Caco-2 (cell line): ENCODE measurements at regions not wholly inside any gene's neighbourhood (a gene's known extent, or its start where the extent isn't known, plus 50 kb on each side); places are given as distances from the start of the nearest gene placed in this dataset.

Experiments
- BruUV-seq: library from RNA; stranded (reverse); fragments of 400-500 nt; replicated peaks from 2 replicates; lab custom pipeline; 2021; lab: Mats Ljungman, UMichigan
- CTCF ChIA-PET: fragments of 300-600 bp; sonication (Branson Sonifier 250); formaldehyde crosslinking; loops from one replicate; lab custom pipeline; 2022; ENCODE audit warnings: antibody characterized with exemption; lab: Charles Lee
- POLR2A ChIA-PET: fragments of 300-600 bp; sonication (Branson Sonifier 250); formaldehyde crosslinking; loops from one replicate; lab custom pipeline; 2022; ENCODE audit warnings: antibody characterized with exemption; lab: Charles Lee
- DNase-seq, 2 experiments: peaks; one replicate each; pipeline versions ENCODE4 v3.0.0 to v3.0.0-alpha.2; 2020 to 2022
- H3K27me3 ChIP-seq: replicated peaks from 2 replicates; pipeline ENCODE4 v1.6.0; 2011; ENCODE audit warnings: low read length; ENCODE audit not compliant: control insufficient read depth, insufficient read depth
- H3K36me3 ChIP-seq: 2 replicates; pipeline ENCODE4 v1.5.1; 2011; ENCODE audit warnings: low read length; ENCODE audit not compliant: control insufficient read depth, insufficient read depth
- H3K4me1 ChIP-seq: fragments of 250-450 bp; sonication (Bioruptor Pico); 2 replicates; pipeline ENCODE4 v1.5.1; 2020; ENCODE audit warnings: mild to moderate bottlenecking
- H3K4me3 ChIP-seq: 2 replicates; pipeline ENCODE4 v1.5.1; 2011; ENCODE audit warnings: low read depth, mild to moderate bottlenecking, control low read depth, low read length
- H3K9me3 ChIP-seq: fragments of 250-450 bp; sonication (Bioruptor Pico); 2 replicates; pipeline ENCODE4 v1.5.1; 2020; ENCODE audit warnings: mild to moderate bottlenecking, moderate library complexity
- H3K27ac Mint-ChIP-seq: one replicate; pipeline ENCODE4 v1.8.0; 2022; ENCODE audit warnings: mixed read lengths; ENCODE audit not compliant: unreplicated experiment
- H3K27me3 Mint-ChIP-seq: one replicate; pipeline ENCODE4 v1.8.0; 2022; ENCODE audit warnings: mixed read lengths; ENCODE audit not compliant: insufficient read depth, unreplicated experiment
- H3K36me3 Mint-ChIP-seq: one replicate; pipeline ENCODE4 v1.8.0; 2022; ENCODE audit warnings: mild to moderate bottlenecking, mixed read lengths; ENCODE audit not compliant: insufficient read depth, unreplicated experiment
- H3K4me1 Mint-ChIP-seq: one replicate; pipeline ENCODE4 v1.8.0; 2022; ENCODE audit warnings: low read depth, mixed read lengths; ENCODE audit not compliant: unreplicated experiment
- H3K4me3 Mint-ChIP-seq: one replicate; pipeline ENCODE4 v1.8.0; 2022; ENCODE audit warnings: mild to moderate bottlenecking, moderate library complexity, mixed read lengths; ENCODE audit not compliant: unreplicated experiment
- H3K9me3 Mint-ChIP-seq: one replicate; pipeline ENCODE4 v1.8.0; 2022; ENCODE audit warnings: mixed read lengths; ENCODE audit not compliant: unreplicated experiment
- intact Hi-C: fragments of 100-400 bp; cut with micrococcal nuclease; formaldehyde crosslinking; loops from one replicate; pipeline ENCODE4 v1.10.0; 2022; ENCODE audit not compliant: unreplicated experiment
- TF ChIP-seq, protein P1 (sequence below), 2 experiments: fragments of 200-600 bp in 1 of 2; IDR thresholded peaks; 1 replicate in 1 of 2; 2 replicates in 1 of 2; pipeline versions ENCODE4 v1.5.1 to v1.8.0; 2011 to 2022; ENCODE audit warnings: antibody characterized with exemption in 1 of 2, control low read depth in 1 of 2, inconsistent platforms in 1 of 2, low read depth in 1 of 2, low read length in 1 of 2, mild to moderate bottlenecking in 1 of 2, moderate library complexity in 1 of 2; ENCODE audit not compliant: insufficient read depth in 1 of 2, severe bottlenecking in 1 of 2, unreplicated experiment in 1 of 2

GRCh38 chr4:59058543-59058942 lies 1948.4 kb upstream of the IGFBP7 start:
- Histone ChIP-seq H3K4me3 (no peak overlapping the region), H3K4me1 (no peaks in the 10 kb centered on the region), H3K27me3 (no peaks in the 10 kb centered on the region), H3K36me3 (no peaks in the 10 kb centered on the region), H3K9me3 (no peaks in the 10 kb centered on the region)
- Mint-ChIP-seq H3K4me3 (no peak overlapping the region), H3K9me3 (no peaks in the 10 kb centered on the region), H3K4me1 (no peaks in the 10 kb centered on the region), H3K36me3 (no peaks in the 10 kb centered on the region), H3K27ac (no peak overlapping the region), H3K27me3 (peaks cover 2% of the 10 kb centered on the region)
- POLR2A ChIA-PET, result no interaction called here
- CTCF ChIA-PET, result no interaction called here
- DNase-seq, result no peak
- TF ChIP-seq, protein P1, sequence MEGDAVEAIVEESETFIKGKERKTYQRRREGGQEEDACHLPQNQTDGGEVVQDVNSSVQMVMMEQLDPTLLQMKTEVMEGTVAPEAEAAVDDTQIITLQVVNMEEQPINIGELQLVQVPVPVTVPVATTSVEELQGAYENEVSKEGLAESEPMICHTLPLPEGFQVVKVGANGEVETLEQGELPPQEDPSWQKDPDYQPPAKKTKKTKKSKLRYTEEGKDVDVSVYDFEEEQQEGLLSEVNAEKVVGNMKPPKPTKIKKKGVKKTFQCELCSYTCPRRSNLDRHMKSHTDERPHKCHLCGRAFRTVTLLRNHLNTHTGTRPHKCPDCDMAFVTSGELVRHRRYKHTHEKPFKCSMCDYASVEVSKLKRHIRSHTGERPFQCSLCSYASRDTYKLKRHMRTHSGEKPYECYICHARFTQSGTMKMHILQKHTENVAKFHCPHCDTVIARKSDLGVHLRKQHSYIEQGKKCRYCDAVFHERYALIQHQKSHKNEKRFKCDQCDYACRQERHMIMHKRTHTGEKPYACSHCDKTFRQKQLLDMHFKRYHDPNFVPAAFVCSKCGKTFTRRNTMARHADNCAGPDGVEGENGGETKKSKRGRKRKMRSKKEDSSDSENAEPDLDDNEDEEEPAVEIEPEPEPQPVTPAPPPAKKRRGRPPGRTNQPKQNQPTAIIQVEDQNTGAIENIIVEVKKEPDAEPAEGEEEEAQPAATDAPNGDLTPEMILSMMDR (IDR thresholded peaks at IDR 0.05; ENCODE audit: insufficient read depth in 1 of 2, low read depth in 1 of 2, low read length in 1 of 2, severe bottlenecking in 1 of 2, unreplicated experiment in 1 of 2), result no peak
- no TSS peak for BruUV-seq
- intact Hi-C loops, result no loop called here

DNA sequence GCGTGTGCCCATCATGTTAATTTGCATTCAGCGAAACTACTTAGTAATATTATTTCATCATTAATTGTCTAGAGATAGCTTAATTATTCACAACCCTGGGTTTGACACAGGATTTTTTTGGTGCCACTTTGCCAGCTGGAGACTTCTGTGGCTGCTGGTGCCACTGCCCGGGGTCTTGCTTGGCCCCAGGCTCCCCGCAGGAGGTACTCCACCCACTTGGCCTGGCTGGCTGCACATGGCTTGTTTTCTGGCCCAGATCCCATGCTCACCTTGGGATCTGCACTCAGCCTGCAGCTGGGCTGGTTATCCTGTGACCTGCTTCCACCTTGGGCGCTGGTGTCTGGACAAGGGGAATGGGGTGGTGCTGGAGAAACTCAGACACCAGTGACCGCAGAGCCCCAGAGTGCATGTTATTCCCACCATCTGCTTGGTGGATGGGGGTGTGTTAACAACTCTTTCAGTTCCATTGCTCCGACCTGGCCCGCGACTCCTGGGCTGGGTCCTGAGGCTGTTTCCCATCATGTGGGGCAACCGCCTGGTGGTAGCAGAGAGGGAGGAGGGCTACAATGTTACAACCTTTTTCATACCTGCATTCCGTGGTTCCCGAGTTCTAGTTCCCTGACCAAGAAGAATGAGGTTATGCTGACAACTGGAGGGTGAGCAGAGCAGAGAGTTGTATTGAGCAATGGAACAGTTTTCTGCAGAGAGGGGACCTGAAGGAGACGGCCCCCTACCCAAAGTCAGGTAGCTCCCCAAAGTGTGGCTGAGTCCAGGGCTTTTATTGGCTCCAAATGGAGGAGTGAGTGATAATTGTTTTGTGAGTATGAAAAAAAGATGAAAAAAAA lies 1950.0 kb upstream of the IGFBP7 start:
- ChIA-PET CTCF (no interaction called here), POLR2A (no interaction called here)
- Histone ChIP-seq H3K4me3 (no peak overlapping the region), H3K9me3 (no peaks in the 10 kb centered on the region), H3K36me3 (no peaks in the 10 kb centered on the region), H3K4me1 (no peaks in the 10 kb centered on the region), H3K27me3 (no peaks in the 10 kb centered on the region)
- DNase-seq, result no peak
- H3K27me3 Mint-ChIP-seq, result peaks cover 2% of the 10 kb centered on the region
- no TSS peak for BruUV-seq
- no peaks in the 10 kb centered on the region for H3K36me3 Mint-ChIP-seq
- TF ChIP-seq, protein P1 (IDR thresholded peaks at IDR 0.05; ENCODE audit: insufficient read depth in 1 of 2, low read depth in 1 of 2, low read length in 1 of 2, severe bottlenecking in 1 of 2, unreplicated experiment in 1 of 2), result no peak
- H3K27ac Mint-ChIP-seq, result no peak overlapping the region
- H3K4me3 Mint-ChIP-seq, result no peak overlapping the region
- no peaks in the 10 kb centered on the region for H3K9me3 Mint-ChIP-seq
- no peaks in the 10 kb centered on the region for H3K4me1 Mint-ChIP-seq
- intact Hi-C loops, result no loop called here

GRCh38 chr4:59060895-59061294 lies 1950.7 kb upstream of the IGFBP7 start:
- ChIA-PET POLR2A (no interaction called here), CTCF (no interaction called here)
- Histone ChIP-seq H3K27me3 (no peaks in the 10 kb centered on the region), H3K36me3 (no peaks in the 10 kb centered on the region), H3K4me1 (no peaks in the 10 kb centered on the region), H3K4me3 (no peak overlapping the region), H3K9me3 (no peaks in the 10 kb centered on the region)
- intact Hi-C loops, result no loop called here
- Mint-ChIP-seq H3K4me1 (no peaks in the 10 kb centered on the region), H3K4me3 (no peak overlapping the region), H3K9me3 (no peaks in the 10 kb centered on the region), H3K27me3 (peaks cover 6% of the 10 kb centered on the region), H3K27ac (no peak overlapping the region), H3K36me3 (no peaks in the 10 kb centered on the region)
- BruUV-seq, result no TSS peak
- no peak for DNase-seq
- TF ChIP-seq, protein P1 (IDR thresholded peaks at IDR 0.05; ENCODE audit: insufficient read depth in 1 of 2, low read depth in 1 of 2, low read length in 1 of 2, severe bottlenecking in 1 of 2, unreplicated experiment in 1 of 2), result no peak
